GM12878 (cell line): ENCODE measurements at regions not wholly inside any gene's neighbourhood (a gene's known extent, or its start where the extent isn't known, plus 50 kb on each side); places are given as distances from the start of the nearest gene placed in this dataset.

Experiments
- CBFB ChIP-seq: IDR thresholded peaks from 2 replicates; pipeline ENCODE4 v1.6.1; 2016; ENCODE audit warnings: antibody characterized with exemption, low read depth
- CEBPB ChIP-seq, 2 experiments: fragments of 150-350 bp in 1 of 2; IDR thresholded peaks; 2 replicates each; pipeline ENCODE4 v1.6.1; 2012 to 2014; ENCODE audit warnings: low read depth in 2 of 2, low read length in 2 of 2, borderline replicate concordance in 1 of 2, inconsistent platforms in 1 of 2
- CREM ChIP-seq: IDR thresholded peaks from 2 replicates; pipeline ENCODE4 v1.6.1; 2014; ENCODE audit warnings: antibody characterized with exemption, low read depth
- EZH2 ChIP-seq: IDR thresholded peaks from 2 replicates; pipeline ENCODE4 v1.6.1; 2012; ENCODE audit warnings: low read depth, mild to moderate bottlenecking, control low read depth, inconsistent platforms, low read length, borderline replicate concordance; ENCODE audit not compliant: control insufficient read depth
- FOXM1 ChIP-seq: IDR thresholded peaks from 2 replicates; pipeline ENCODE4 v1.6.1; 2012; ENCODE audit warnings: low read depth, mild to moderate bottlenecking, inconsistent platforms, low read length, moderate library complexity
- JUND ChIP-seq: IDR thresholded peaks from 2 replicates; pipeline ENCODE4 v1.6.1; 2012; ENCODE audit warnings: low read depth, mild to moderate bottlenecking, low read length, improper control_type of control experiment, moderate library complexity
- POLR2A ChIP-seq: IDR thresholded peaks from 2 replicates; pipeline ENCODE4 v1.6.1; 2011; ENCODE audit warnings: low read depth, mild to moderate bottlenecking, low read length
- RAD21 ChIP-seq: IDR thresholded peaks from 2 replicates; pipeline ENCODE4 v1.6.1; 2011; ENCODE audit warnings: mild to moderate bottlenecking, low read depth, low read length, moderate library complexity; ENCODE audit not compliant: insufficient read depth
- SRF ChIP-seq, 2 experiments: IDR thresholded peaks; 2 replicates each; pipeline ENCODE4 v1.6.1; 2011; ENCODE audit warnings: low read depth in 2 of 2, low read length in 2 of 2, mild to moderate bottlenecking in 1 of 2, moderate library complexity in 1 of 2
- SUPT20H ChIP-seq: IDR thresholded peaks from 2 replicates; pipeline ENCODE4 v1.6.1; 2011; ENCODE audit warnings: low read depth, mild to moderate bottlenecking, low read length, moderate library complexity, borderline replicate concordance; ENCODE audit not compliant: control insufficient read depth
- TAF1 ChIP-seq: IDR thresholded peaks from 2 replicates; pipeline ENCODE4 v1.6.1; 2011; ENCODE audit warnings: mild to moderate bottlenecking, low read depth, low read length, borderline replicate concordance
- ZNF274 ChIP-seq: IDR thresholded peaks from one replicate; pipeline ENCODE4 v1.8.0; 2011; ENCODE audit not compliant: insufficient read length, insufficient read depth
- TF ChIP-seq, protein P1 (sequence below): fragments of 450-650 bp; IDR thresholded peaks from 2 replicates; pipeline ENCODE4 v1.6.1; 2017; ENCODE audit warnings: antibody characterized with exemption, mild to moderate bottlenecking, moderate library complexity
- TF ChIP-seq, protein P2 (sequence below): fragments of 450-650 bp; formaldehyde crosslinking; IDR thresholded peaks from 2 replicates; pipeline ENCODE4 v1.4.0; 2020; ENCODE audit warnings: mild to moderate bottlenecking, moderate library complexity

DNA sequence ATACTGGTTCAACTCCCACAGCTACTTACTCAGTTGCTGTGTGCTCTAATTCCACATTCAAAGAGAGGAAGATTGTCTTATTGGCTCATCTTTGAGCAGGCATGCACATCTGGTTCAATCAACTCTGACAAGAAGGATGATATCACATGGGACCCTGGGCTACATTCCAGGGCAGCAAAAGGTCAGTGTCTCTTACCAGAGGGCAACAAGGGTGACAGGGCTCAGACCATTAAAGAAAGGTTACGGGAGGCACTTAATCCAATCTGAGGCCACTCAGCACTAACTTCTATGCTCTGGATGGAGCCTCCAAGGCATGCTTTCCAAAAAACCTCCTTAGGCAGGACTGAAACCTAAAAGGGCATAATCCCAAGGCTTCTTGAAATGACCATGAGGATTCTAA lies 549.4 kb upstream of the API5 start:
- TF ChIP-seq POLR2A (no peak), CBFB (no peak), CEBPB (IDR thresholded peaks at IDR 0.05; ENCODE audit: borderline replicate concordance in 1 of 2, low read depth in 2 of 2, low read length in 2 of 2) (no peak), TAF1 (no peak), EZH2 (no peak), JUND (no peak), CREM (no peak), SRF (IDR thresholded peaks at IDR 0.05; ENCODE audit: low read depth in 2 of 2, low read length in 2 of 2) (no peak), SUPT20H (no peak), ZNF274 (no peak), FOXM1 (no peak), RAD21 (no peak)
- TF ChIP-seq, protein P1, sequence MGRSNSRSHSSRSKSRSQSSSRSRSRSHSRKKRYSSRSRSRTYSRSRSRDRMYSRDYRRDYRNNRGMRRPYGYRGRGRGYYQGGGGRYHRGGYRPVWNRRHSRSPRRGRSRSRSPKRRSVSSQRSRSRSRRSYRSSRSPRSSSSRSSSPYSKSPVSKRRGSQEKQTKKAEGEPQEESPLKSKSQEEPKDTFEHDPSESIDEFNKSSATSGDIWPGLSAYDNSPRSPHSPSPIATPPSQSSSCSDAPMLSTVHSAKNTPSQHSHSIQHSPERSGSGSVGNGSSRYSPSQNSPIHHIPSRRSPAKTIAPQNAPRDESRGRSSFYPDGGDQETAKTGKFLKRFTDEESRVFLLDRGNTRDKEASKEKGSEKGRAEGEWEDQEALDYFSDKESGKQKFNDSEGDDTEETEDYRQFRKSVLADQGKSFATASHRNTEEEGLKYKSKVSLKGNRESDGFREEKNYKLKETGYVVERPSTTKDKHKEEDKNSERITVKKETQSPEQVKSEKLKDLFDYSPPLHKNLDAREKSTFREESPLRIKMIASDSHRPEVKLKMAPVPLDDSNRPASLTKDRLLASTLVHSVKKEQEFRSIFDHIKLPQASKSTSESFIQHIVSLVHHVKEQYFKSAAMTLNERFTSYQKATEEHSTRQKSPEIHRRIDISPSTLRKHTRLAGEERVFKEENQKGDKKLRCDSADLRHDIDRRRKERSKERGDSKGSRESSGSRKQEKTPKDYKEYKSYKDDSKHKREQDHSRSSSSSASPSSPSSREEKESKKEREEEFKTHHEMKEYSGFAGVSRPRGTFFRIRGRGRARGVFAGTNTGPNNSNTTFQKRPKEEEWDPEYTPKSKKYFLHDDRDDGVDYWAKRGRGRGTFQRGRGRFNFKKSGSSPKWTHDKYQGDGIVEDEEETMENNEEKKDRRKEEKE = no peak
- TF ChIP-seq, protein P2, sequence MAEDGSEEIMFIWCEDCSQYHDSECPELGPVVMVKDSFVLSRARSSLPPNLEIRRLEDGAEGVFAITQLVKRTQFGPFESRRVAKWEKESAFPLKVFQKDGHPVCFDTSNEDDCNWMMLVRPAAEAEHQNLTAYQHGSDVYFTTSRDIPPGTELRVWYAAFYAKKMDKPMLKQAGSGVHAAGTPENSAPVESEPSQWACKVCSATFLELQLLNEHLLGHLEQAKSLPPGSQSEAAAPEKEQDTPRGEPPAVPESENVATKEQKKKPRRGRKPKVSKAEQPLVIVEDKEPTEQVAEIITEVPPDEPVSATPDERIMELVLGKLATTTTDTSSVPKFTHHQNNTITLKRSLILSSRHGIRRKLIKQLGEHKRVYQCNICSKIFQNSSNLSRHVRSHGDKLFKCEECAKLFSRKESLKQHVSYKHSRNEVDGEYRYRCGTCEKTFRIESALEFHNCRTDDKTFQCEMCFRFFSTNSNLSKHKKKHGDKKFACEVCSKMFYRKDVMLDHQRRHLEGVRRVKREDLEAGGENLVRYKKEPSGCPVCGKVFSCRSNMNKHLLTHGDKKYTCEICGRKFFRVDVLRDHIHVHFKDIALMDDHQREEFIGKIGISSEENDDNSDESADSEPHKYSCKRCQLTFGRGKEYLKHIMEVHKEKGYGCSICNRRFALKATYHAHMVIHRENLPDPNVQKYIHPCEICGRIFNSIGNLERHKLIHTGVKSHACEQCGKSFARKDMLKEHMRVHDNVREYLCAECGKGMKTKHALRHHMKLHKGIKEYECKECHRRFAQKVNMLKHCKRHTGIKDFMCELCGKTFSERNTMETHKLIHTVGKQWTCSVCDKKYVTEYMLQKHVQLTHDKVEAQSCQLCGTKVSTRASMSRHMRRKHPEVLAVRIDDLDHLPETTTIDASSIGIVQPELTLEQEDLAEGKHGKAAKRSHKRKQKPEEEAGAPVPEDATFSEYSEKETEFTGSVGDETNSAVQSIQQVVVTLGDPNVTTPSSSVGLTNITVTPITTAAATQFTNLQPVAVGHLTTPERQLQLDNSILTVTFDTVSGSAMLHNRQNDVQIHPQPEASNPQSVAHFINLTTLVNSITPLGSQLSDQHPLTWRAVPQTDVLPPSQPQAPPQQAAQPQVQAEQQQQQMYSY (CRISPR knock-in tag) = no peak
